Activated CD4-positive, alpha-beta T cell treated with anti-CD3 and anti-CD28 coated beads, Interleukin-2, amount 50 U/mL, for 4 hours (primary cell): ENCODE measurements at regions not wholly inside any gene's neighbourhood (a gene's known extent, or its start where the extent isn't known, plus 50 kb on each side); places are given as distances from the start of the nearest gene placed in this dataset.

Experiments used
- DNase-seq, 2 experiments: peaks; one replicate each; pipeline ENCODE4 v3.0.0-alpha.2; 2020

GRCh38 chr4:41859087-41859486 is 76.1 kb upstream of the TMEM33 start:
- DNase-seq: no peak

- no peak for DNase-seq
These were observed 78.0 kb upstream of the TMEM33 start for GRCh38 chr4:41857226-41857641.

GRCh38 chr4:41856797-41857196 is 78.4 kb upstream of the TMEM33 start:
- DNase-seq: no peak

- no peak for DNase-seq
These were observed 81.3 kb upstream of the TMEM33 start for GRCh38 chr4:41853973-41854372.

- no peak for DNase-seq
These were observed 83.0 kb upstream of the TMEM33 start for GRCh38 chr4:41852229-41852628.

GRCh38 chr4:41851621-41852020 is 83.6 kb upstream of the TMEM33 start:
- DNase-seq: no peak

- no peak for DNase-seq
These were observed 90.9 kb upstream of the TMEM33 start for GRCh38 chr4:41844327-41844726.

- no peak for DNase-seq
These were observed 91.7 kb upstream of the PHOX2B start for GRCh38 chr4:41839916-41840854.

- no peak for DNase-seq
These were observed 90.1 kb upstream of the PHOX2B start for GRCh38 chr4:41838590-41838989.

- no peak for DNase-seq
These were observed 86.9 kb upstream of the PHOX2B start for GRCh38 chr4:41835321-41835995.

GRCh38 chr4:41832961-41833360 is 84.4 kb upstream of the PHOX2B start:
- no peak for DNase-seq

GRCh38 chr4:41822325-41822724 is 73.8 kb upstream of the PHOX2B start:
- no peak for DNase-seq

GRCh38 chr4:41820473-41820872 is 71.9 kb upstream of the PHOX2B start:
- DNase-seq: no peak

- no peak for DNase-seq
These were observed 71.1 kb upstream of the PHOX2B start for GRCh38 chr4:41819621-41820020.

GRCh38 chr4:41815473-41815872 is 66.9 kb upstream of the PHOX2B start:
- no peak for DNase-seq

- DNase-seq: no peak
These were observed 66.0 kb upstream of the PHOX2B start for GRCh38 chr4:41814565-41814964.

GRCh38 chr4:41806807-41807206 is 58.3 kb upstream of the PHOX2B start:
- no peak for DNase-seq

- no peak for DNase-seq
These were observed 54.1 kb upstream of the PHOX2B start for GRCh38 chr4:41802590-41802989.

GRCh38 chr4:41799126-41799525 is 50.6 kb upstream of the PHOX2B start:
- DNase-seq: no peak
